ENCODE measurements at regions not wholly inside any gene's neighbourhood (a gene's known extent, or its start where the extent isn't known, plus 50 kb on each side); places are given as distances from the start of the nearest gene placed in this dataset.

DNA sequence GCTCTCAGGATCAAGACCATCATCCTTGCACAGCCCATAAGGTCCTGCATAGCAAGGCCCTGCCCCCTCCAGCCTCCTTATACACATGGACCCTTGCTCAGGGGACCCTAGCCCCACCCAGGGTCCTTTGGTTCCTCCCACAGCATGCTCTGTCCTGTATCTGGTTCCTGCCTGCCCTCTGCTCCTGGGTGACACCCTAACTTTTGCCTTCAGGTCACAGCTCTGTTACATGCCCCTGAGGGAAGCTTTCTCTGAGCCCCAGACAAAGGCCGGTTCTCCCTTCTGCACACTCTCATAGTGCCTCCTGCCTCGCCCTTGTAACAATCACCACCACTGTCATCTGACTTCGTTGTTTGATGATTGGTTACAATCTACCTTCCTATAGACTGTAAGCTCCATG is 204.8 kb downstream of the SMAD2 start:
- H3K27me3 ChIP-seq (ENCODE audit: control insufficient read depth in 1 of 2, insufficient read depth in 2 of 2, low read length in 2 of 2) = peaks cover 2 to 26% of the 10 kb centered on the region in 2 experiments; a peak in 3 of 5 replicates
- no peak for ATAC-seq
- 0% methylated on average over 3 of the region's 3 CpGs for WGBS (ENCODE audit: low lambda C conversion rate)
- no peak overlapping the region for H3K4me2 ChIP-seq (ENCODE audit: low read depth, low read length)
- BruUV-seq (replicated peaks) = no TSS peak
- FAIRE-seq = no peak
- H3K27ac ChIP-seq (ENCODE audit: extremely low read length, insufficient read depth, low read length) = no peak overlapping the region
- no peaks in the 10 kb centered on the region for H3K36me3 ChIP-seq (replicated peaks in 1 of 2; ENCODE audit: control insufficient read depth in 1 of 2, insufficient read depth in 2 of 2, low read length in 2 of 2)
- intact Hi-C loops (cut with micrococcal nuclease; ENCODE audit: unreplicated experiment) (no loop called here), in situ Hi-C loops (cut with HindIII; ENCODE audit: extremely low pct_ligation_motif_present, low pct_unique_long_range_greater_than_20kb) (no loop called here)
- POLR2A ChIA-PET = no interaction called here
- H3K9ac ChIP-seq (ENCODE audit: insufficient read depth, low read depth, low read length) = no peak overlapping the region
- TF ChIP-seq MEIS1 (CRISPR knock-in tag; IDR thresholded peaks at IDR 0.05; ENCODE audit: borderline replicate concordance) (no peak), PHF21A (CRISPR knock-in tag; IDR thresholded peaks at IDR 0.05) (no peak), SIX4 (CRISPR knock-in tag; IDR thresholded peaks at IDR 0.05) (no peak), ZFP62 (CRISPR knock-in tag; IDR thresholded peaks at IDR 0.05) (no peak), NCOA2 (CRISPR knock-in tag; IDR thresholded peaks at IDR 0.05) (no peak), PRDM15 (CRISPR knock-in tag; IDR thresholded peaks at IDR 0.05) (no peak), NFATC3 (CRISPR knock-in tag; IDR thresholded peaks at IDR 0.05) (no peak), ZNF839 (CRISPR knock-in tag; IDR thresholded peaks at IDR 0.05; ENCODE audit: borderline replicate concordance) (no peak), ZNF225 (CRISPR knock-in tag; IDR thresholded peaks at IDR 0.05) (no peak), KLF11 (CRISPR knock-in tag; IDR thresholded peaks at IDR 0.05) (no peak), ZNF720 (CRISPR knock-in tag; IDR thresholded peaks at IDR 0.05) (no peak), ZNF136 (CRISPR knock-in tag; IDR thresholded peaks at IDR 0.05; ENCODE audit: low read depth) (no peak), RFX3 (CRISPR knock-in tag; IDR thresholded peaks at IDR 0.05) (no peak), ZFYVE20 (CRISPR knock-in tag; IDR thresholded peaks at IDR 0.05; ENCODE audit: borderline replicate concordance, low read depth) (no peak)
- H3K9me3 ChIP-seq (ENCODE audit: low read length) = no peaks in the 10 kb centered on the region
- no peaks in the 10 kb centered on the region for H3K4me1 ChIP-seq (ENCODE audit: insufficient read depth, low read length)
- no peak overlapping the region for H3K4me3 ChIP-seq (replicated peaks in 1 of 3; ENCODE audit: insufficient read depth in 1 of 3, low read depth in 2 of 3, low read length in 3 of 3)
- CTCF ChIA-PET (ENCODE audit: low intra/inter-chr PET ratio, low total read pairs) = interaction anchor here (0.7 kb wide), 1 partner anchor 20 kb away, joined by 3 read pairs; no protein-coding TSS in a partner anchor
- no peaks in the 10 kb centered on the region for H4K20me1 ChIP-seq (ENCODE audit: insufficient read depth, low read length)
- no peak for DNase-seq (ENCODE audit: low spot score)
- H2AFZ ChIP-seq (ENCODE audit: low read length) = no peak overlapping the region
- H3K79me2 ChIP-seq (ENCODE audit: insufficient read depth, low read length) = no peaks in the 10 kb centered on the region
